Activated CD8-positive, alpha-beta memory T cell treated with anti-CD3 and anti-CD28 coated beads, Interleukin-2, amount 50 U/mL, for 24 hours (primary cell): ENCODE measurements at regions not wholly inside any gene's neighbourhood (a gene's known extent, or its start where the extent isn't known, plus 50 kb on each side); places are given as distances from the start of the nearest gene placed in this dataset.
"Not testable (repeated sequence)": the region's sequence is repeated elsewhere in the genome, so short reads cannot be mapped to it uniquely, and the experiment has no call there.

Experiments
- DNase-seq: peaks from one replicate; pipeline ENCODE4 v3.0.0-alpha.2; 2020; ENCODE audit errors: extremely low read depth

- DNase-seq = not testable (repeated sequence)
Observed at GRCh38 chr17:20633268-20634059, 53.9 kb downstream of the CDRT15L2 start.

- DNase-seq = not testable (repeated sequence)
Observed at GRCh38 chr17:20640147-20640546, 60.6 kb downstream of the CDRT15L2 start.

- not testable (repeated sequence) for DNase-seq
Observed at GRCh38 chr17:20646661-20647272, 67.2 kb downstream of the CDRT15L2 start.

- DNase-seq = not testable (repeated sequence)
Observed at GRCh38 chr17:20649097-20649767, 69.7 kb downstream of the CDRT15L2 start.

GRCh38 chr17:20651022-20651421 lies 71.5 kb downstream of the CDRT15L2 start:
- DNase-seq = not testable (repeated sequence)

GRCh38 chr17:20651736-20652135 lies 72.2 kb downstream of the CDRT15L2 start:
- not testable (repeated sequence) for DNase-seq

GRCh38 chr17:20653391-20653790 lies 73.9 kb downstream of the CDRT15L2 start:
- DNase-seq = not testable (repeated sequence)

GRCh38 chr17:20654114-20654513 lies 74.6 kb downstream of the CDRT15L2 start:
- not testable (repeated sequence) for DNase-seq

GRCh38 chr17:20654575-20654974 lies 75.1 kb downstream of the CDRT15L2 start:
- DNase-seq = not testable (repeated sequence)

GRCh38 chr17:20665103-20665955 lies 85.8 kb downstream of the CDRT15L2 start:
- DNase-seq = not testable (repeated sequence)

GRCh38 chr17:20666689-20667088 lies 87.2 kb downstream of the CDRT15L2 start:
- DNase-seq = not testable (repeated sequence)

- DNase-seq = not testable (repeated sequence)
Observed at GRCh38 chr17:20667712-20668111, 88.2 kb downstream of the CDRT15L2 start.

GRCh38 chr17:20668316-20668715 lies 88.8 kb downstream of the CDRT15L2 start:
- DNase-seq = not testable (repeated sequence)

GRCh38 chr17:20668868-20669267 lies 89.3 kb downstream of the CDRT15L2 start:
- not testable (repeated sequence) for DNase-seq

- not testable (repeated sequence) for DNase-seq
Observed at GRCh38 chr17:20670506-20670905, 91.0 kb downstream of the CDRT15L2 start.

- not testable (repeated sequence) for DNase-seq
Observed at GRCh38 chr17:20674374-20674773, 94.8 kb downstream of the CDRT15L2 start.

GRCh38 chr17:20675707-20676106 lies 96.2 kb downstream of the CDRT15L2 start:
- DNase-seq = not testable (repeated sequence)

- DNase-seq = not testable (repeated sequence)
Observed at GRCh38 chr17:20676656-20677055, 97.1 kb downstream of the CDRT15L2 start.

- DNase-seq = not testable (repeated sequence)
Observed at GRCh38 chr17:20677469-20677868, 97.9 kb downstream of the CDRT15L2 start.

GRCh38 chr17:20678424-20678823 lies 98.9 kb downstream of the CDRT15L2 start:
- not testable (repeated sequence) for DNase-seq
